ENCODE measurements at regions not wholly inside any gene's neighbourhood (a gene's known extent, or its start where the extent isn't known, plus 50 kb on each side); places are given as distances from the start of the nearest gene placed in this dataset.

- Mint-ChIP-seq H3K4me1 (ENCODE audit: low read depth) (peaks cover 13% of the 10 kb centered on the region), H3K9me3 (ENCODE audit: low read depth) (no peaks in the 10 kb centered on the region), H3K4me3 (ENCODE audit: unreplicated experiment) (no peak overlapping the region), H3K27me3 (ENCODE audit: low read depth) (no peaks in the 10 kb centered on the region), H3K36me3 (ENCODE audit: low read depth) (no peaks in the 10 kb centered on the region), H3K27ac (ENCODE audit: unreplicated experiment) (no peak overlapping the region)
- no peak for DNase-seq (ENCODE audit: low spot score)
- no peak for TF ChIP-seq CTCF (IDR thresholded peaks at IDR 0.05)
Observed at GRCh38 chr10:36730316-36730715, 395.1 kb upstream of the ANKRD30A start.

- Mint-ChIP-seq H3K4me1 (ENCODE audit: low read depth) (peaks cover 22% of the 10 kb centered on the region), H3K27ac (ENCODE audit: unreplicated experiment) (no peak overlapping the region), H3K27me3 (ENCODE audit: low read depth) (no peaks in the 10 kb centered on the region), H3K36me3 (ENCODE audit: low read depth) (no peaks in the 10 kb centered on the region), H3K4me3 (ENCODE audit: unreplicated experiment) (no peak overlapping the region), H3K9me3 (ENCODE audit: low read depth) (no peaks in the 10 kb centered on the region)
- no peak for DNase-seq (ENCODE audit: low spot score)
- TF ChIP-seq CTCF (IDR thresholded peaks at IDR 0.05) = no peak
Observed at GRCh38 chr10:36728626-36729025, 396.8 kb upstream of the ANKRD30A start.

- no peaks in the 10 kb centered on the region for H3K36me3 Mint-ChIP-seq (ENCODE audit: low read depth)
- TF ChIP-seq CTCF (IDR thresholded peaks at IDR 0.05) = peak; percentile 85
- no peak overlapping the region for H3K4me3 Mint-ChIP-seq (ENCODE audit: unreplicated experiment)
- no peak for DNase-seq (ENCODE audit: low spot score)
- H3K27me3 Mint-ChIP-seq (ENCODE audit: low read depth) = no peaks in the 10 kb centered on the region
- peaks cover 40% of the 10 kb centered on the region for H3K4me1 Mint-ChIP-seq (ENCODE audit: low read depth)
- H3K27ac Mint-ChIP-seq (ENCODE audit: unreplicated experiment) = peak overlapping the region; percentile 66
- H3K9me3 Mint-ChIP-seq (ENCODE audit: low read depth) = peaks cover 2% of the 10 kb centered on the region
Observed at GRCh38 chr10:36725581-36726520, 399.5 kb upstream of the ANKRD30A start.

- H3K4me1 Mint-ChIP-seq (ENCODE audit: low read depth) = peaks cover 43% of the 10 kb centered on the region
- no peak overlapping the region for H3K4me3 Mint-ChIP-seq (ENCODE audit: unreplicated experiment)
- TF ChIP-seq CTCF (IDR thresholded peaks at IDR 0.05) = no peak
- no peak overlapping the region for H3K27ac Mint-ChIP-seq (ENCODE audit: unreplicated experiment)
- H3K36me3 Mint-ChIP-seq (ENCODE audit: low read depth) = no peaks in the 10 kb centered on the region
- no peaks in the 10 kb centered on the region for H3K27me3 Mint-ChIP-seq (ENCODE audit: low read depth)
- peaks cover 5% of the 10 kb centered on the region for H3K9me3 Mint-ChIP-seq (ENCODE audit: low read depth)
- no peak for DNase-seq (ENCODE audit: low spot score)
Observed at GRCh38 chr10:36722777-36723176, 402.6 kb upstream of the ANKRD30A start.

GRCh38 chr10:36721871-36722270 is 403.5 kb upstream of the ANKRD30A start:
- H3K9me3 Mint-ChIP-seq (ENCODE audit: low read depth) = peaks cover 5% of the 10 kb centered on the region
- no peak overlapping the region for H3K27ac Mint-ChIP-seq (ENCODE audit: unreplicated experiment)
- no peak for DNase-seq (ENCODE audit: low spot score)
- H3K4me1 Mint-ChIP-seq (ENCODE audit: low read depth) = peaks cover 43% of the 10 kb centered on the region
- H3K36me3 Mint-ChIP-seq (ENCODE audit: low read depth) = no peaks in the 10 kb centered on the region
- no peak overlapping the region for H3K4me3 Mint-ChIP-seq (ENCODE audit: unreplicated experiment)
- H3K27me3 Mint-ChIP-seq (ENCODE audit: low read depth) = no peaks in the 10 kb centered on the region
- no peak for TF ChIP-seq CTCF (IDR thresholded peaks at IDR 0.05)

Data from chondrocyte (in vitro differentiated cells).